Osteocyte (in vitro differentiated cells): ENCODE measurements at regions not wholly inside any gene's neighbourhood (a gene's known extent, or its start where the extent isn't known, plus 50 kb on each side); places are given as distances from the start of the nearest gene placed in this dataset.

Experiments used
- DNase-seq: peaks from one replicate; pipeline ENCODE4 v3.0.0; 2021; ENCODE audit warnings: mixed read lengths; ENCODE audit not compliant: unreplicated experiment; ENCODE audit errors: extremely low spot score
- H3K27ac Mint-ChIP-seq: one replicate; pipeline ENCODE4 v1.8.0; 2021; ENCODE audit warnings: mild to moderate bottlenecking, mixed read lengths; ENCODE audit not compliant: unreplicated experiment
- H3K27me3 Mint-ChIP-seq: one replicate; pipeline ENCODE4 v1.8.0; 2021; ENCODE audit warnings: mixed read lengths; ENCODE audit not compliant: unreplicated experiment
- H3K36me3 Mint-ChIP-seq: one replicate; pipeline ENCODE4 v1.8.0; 2021; ENCODE audit warnings: mixed read lengths; ENCODE audit not compliant: unreplicated experiment
- H3K4me1 Mint-ChIP-seq: one replicate; pipeline ENCODE4 v1.8.0; 2021; ENCODE audit warnings: mixed read lengths; ENCODE audit not compliant: unreplicated experiment
- H3K4me3 Mint-ChIP-seq: one replicate; pipeline ENCODE4 v1.8.0; 2021; ENCODE audit warnings: mild to moderate bottlenecking, moderate library complexity, mixed read lengths; ENCODE audit not compliant: unreplicated experiment
- H3K9me3 Mint-ChIP-seq: one replicate; pipeline ENCODE4 v1.8.0; 2021; ENCODE audit warnings: mixed read lengths; ENCODE audit not compliant: unreplicated experiment
- TF ChIP-seq, protein P1 (sequence below): fragments of 200-600 bp; sonication (generic); IDR thresholded peaks from 2 replicates; pipeline ENCODE4 v1.5.0; 2021; ENCODE audit warnings: antibody characterized with exemption, mild to moderate bottlenecking, moderate library complexity

DNA sequence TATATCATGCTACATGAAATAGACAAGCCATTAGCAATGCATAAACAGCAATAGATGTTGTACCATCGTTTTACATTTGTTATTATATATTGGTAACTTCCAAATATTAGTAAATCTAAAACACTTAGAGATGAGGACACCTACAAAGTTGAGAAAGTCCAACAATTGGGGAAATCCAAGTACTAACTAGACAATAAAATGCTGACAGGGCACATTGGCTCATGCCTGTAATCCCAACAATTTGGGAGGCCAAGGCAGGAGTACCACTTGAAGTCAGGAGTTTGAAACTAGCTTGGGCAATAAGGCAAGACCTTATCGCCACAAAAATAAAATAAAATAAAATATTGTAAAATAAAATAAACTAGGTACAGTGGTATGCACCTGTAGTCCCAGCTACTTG, 1023.1 kb downstream of the SUCLG1 start:
- no peaks in the 10 kb centered on the region for H3K27me3 Mint-ChIP-seq
- TF ChIP-seq, protein P1, sequence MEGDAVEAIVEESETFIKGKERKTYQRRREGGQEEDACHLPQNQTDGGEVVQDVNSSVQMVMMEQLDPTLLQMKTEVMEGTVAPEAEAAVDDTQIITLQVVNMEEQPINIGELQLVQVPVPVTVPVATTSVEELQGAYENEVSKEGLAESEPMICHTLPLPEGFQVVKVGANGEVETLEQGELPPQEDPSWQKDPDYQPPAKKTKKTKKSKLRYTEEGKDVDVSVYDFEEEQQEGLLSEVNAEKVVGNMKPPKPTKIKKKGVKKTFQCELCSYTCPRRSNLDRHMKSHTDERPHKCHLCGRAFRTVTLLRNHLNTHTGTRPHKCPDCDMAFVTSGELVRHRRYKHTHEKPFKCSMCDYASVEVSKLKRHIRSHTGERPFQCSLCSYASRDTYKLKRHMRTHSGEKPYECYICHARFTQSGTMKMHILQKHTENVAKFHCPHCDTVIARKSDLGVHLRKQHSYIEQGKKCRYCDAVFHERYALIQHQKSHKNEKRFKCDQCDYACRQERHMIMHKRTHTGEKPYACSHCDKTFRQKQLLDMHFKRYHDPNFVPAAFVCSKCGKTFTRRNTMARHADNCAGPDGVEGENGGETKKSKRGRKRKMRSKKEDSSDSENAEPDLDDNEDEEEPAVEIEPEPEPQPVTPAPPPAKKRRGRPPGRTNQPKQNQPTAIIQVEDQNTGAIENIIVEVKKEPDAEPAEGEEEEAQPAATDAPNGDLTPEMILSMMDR: no peak
- no peaks in the 10 kb centered on the region for H3K4me1 Mint-ChIP-seq
- peaks cover 4% of the 10 kb centered on the region for H3K9me3 Mint-ChIP-seq
- H3K27ac Mint-ChIP-seq: no peak overlapping the region
- H3K36me3 Mint-ChIP-seq: no peaks in the 10 kb centered on the region
- DNase-seq: no peak
- no peak overlapping the region for H3K4me3 Mint-ChIP-seq

DNA sequence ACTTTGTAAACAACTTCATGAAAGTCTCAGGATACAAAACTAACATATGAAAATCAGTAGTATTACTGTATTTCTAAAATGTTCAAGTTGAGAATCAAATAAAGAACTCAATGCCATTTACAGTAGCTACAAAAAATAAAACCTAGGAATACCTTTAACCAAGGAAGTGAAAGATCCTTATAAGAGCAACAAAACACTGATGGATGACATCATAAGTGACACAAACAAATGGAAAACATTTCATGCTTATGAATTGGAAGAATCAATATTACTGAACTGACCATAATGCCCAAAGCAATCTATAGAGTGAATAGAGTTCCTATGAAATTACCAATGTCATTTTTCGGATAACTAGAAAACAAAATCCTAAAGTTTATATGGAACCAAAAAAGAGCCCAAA, 1038.1 kb downstream of the SUCLG1 start:
- H3K27me3 Mint-ChIP-seq: no peaks in the 10 kb centered on the region
- H3K36me3 Mint-ChIP-seq: no peaks in the 10 kb centered on the region
- TF ChIP-seq, protein P1: no peak
- H3K4me3 Mint-ChIP-seq: no peak overlapping the region
- H3K9me3 Mint-ChIP-seq: peaks cover 42% of the 10 kb centered on the region
- DNase-seq: no peak
- H3K27ac Mint-ChIP-seq: no peak overlapping the region
- no peaks in the 10 kb centered on the region for H3K4me1 Mint-ChIP-seq

DNA sequence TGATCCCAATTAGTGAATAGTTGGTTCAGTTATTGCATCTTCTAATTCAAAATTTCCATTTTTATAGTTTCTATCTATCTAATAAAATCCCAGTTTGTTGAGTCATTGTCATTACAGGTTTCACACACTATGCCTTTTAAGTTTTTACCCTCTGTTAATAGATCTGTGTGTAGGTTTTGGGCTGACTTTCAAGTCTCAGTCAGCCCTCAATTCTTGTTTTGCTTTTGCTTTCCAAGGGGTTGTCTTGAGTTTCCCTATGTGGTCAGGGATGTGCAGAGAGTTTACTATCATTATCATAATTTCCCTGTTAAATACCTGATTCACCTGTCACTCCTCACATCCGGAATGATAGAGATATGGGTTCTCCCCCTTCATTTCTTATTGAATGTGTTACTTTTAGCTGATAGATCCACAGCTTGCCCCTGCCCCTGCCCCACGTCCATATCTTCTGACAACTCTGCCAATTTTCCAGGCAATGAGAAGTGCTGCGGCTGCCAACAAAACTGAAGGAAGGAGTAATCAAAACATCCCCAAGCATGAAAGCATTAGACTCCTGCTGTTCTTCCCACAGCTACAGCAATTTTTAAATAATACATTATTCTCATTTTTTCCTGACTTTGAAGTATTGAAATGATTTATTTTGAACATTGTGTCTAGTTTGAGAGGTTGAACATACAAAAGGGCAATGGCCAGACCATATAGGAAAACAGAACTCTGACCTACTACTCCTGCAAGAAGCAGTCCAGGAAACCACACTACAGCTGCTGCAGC, 1064.8 kb downstream of the SUCLG1 start:
- no peak for DNase-seq
- H3K36me3 Mint-ChIP-seq: no peaks in the 10 kb centered on the region
- H3K4me3 Mint-ChIP-seq: no peak overlapping the region
- TF ChIP-seq, protein P1: no peak
- H3K4me1 Mint-ChIP-seq: peaks cover 9% of the 10 kb centered on the region
- no peak overlapping the region for H3K27ac Mint-ChIP-seq
- no peaks in the 10 kb centered on the region for H3K27me3 Mint-ChIP-seq
- no peaks in the 10 kb centered on the region for H3K9me3 Mint-ChIP-seq

DNA sequence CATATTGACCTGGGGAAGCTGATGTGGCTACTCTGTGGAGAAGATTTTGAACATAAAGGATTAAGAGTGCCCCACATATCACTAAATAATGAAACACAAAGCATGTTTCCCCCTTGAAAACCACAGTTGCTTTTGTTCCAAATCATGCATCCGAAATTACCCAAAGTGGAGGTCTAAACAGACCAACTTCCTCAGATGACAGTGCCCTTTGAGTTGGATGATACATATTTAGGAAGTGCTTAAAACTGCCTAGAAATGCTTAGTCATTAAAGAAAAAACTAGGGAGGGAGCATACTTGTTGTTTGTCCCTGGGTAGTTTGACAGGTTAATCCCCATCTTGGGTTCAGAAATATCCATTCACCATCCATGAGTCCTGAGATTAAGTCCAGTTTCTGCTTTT, 1070.3 kb downstream of the SUCLG1 start:
- no peaks in the 10 kb centered on the region for H3K36me3 Mint-ChIP-seq
- TF ChIP-seq, protein P1: no peak
- H3K4me3 Mint-ChIP-seq: no peak overlapping the region
- no peaks in the 10 kb centered on the region for H3K4me1 Mint-ChIP-seq
- H3K9me3 Mint-ChIP-seq: no peaks in the 10 kb centered on the region
- DNase-seq: no peak
- H3K27me3 Mint-ChIP-seq: no peaks in the 10 kb centered on the region
- H3K27ac Mint-ChIP-seq: no peak overlapping the region

DNA sequence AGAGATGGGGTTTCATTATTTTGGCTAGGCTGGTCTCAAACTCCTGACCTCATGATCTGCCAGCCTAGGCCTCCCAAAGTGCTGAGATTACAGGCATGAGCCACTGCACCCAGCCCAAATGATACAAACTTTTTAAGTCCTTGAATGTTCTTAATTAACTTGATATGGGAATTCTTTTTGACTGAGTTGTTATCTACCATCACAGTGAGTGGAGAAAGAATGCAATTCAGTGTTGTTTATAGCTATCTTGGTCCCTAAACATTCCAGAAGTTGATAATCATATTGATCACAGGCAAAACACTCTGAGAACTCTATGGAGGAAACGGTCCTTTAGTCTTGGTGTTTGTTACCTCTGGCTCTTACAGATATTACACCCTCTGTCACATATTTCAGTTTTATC, 1072.5 kb downstream of the SUCLG1 start:
- no peaks in the 10 kb centered on the region for H3K9me3 Mint-ChIP-seq
- TF ChIP-seq, protein P1: no peak
- no peaks in the 10 kb centered on the region for H3K4me1 Mint-ChIP-seq
- no peaks in the 10 kb centered on the region for H3K27me3 Mint-ChIP-seq
- DNase-seq: no peak
- no peak overlapping the region for H3K27ac Mint-ChIP-seq
- H3K36me3 Mint-ChIP-seq: no peaks in the 10 kb centered on the region
- no peak overlapping the region for H3K4me3 Mint-ChIP-seq
